HFF-Myc (cell line): ENCODE measurements at regions not wholly inside any gene's neighbourhood (a gene's known extent, or its start where the extent isn't known, plus 50 kb on each side); places are given as distances from the start of the nearest gene placed in this dataset.

Experiments
- DNase-seq: peaks from one replicate; pipeline ENCODE4 v3.0.0-alpha.2; 2011; ENCODE audit warnings: low read depth; ENCODE audit errors: extremely low read depth
- H3K4me3 ChIP-seq: replicated peaks from 2 replicates; pipeline ENCODE4 v1.5.1; 2011; ENCODE audit warnings: low read depth, mild to moderate bottlenecking, control low read depth, low read length
- TF ChIP-seq, protein P1 (sequence below): IDR thresholded peaks from 2 replicates; pipeline ENCODE4 v1.5.1; 2012; ENCODE audit warnings: mild to moderate bottlenecking, low read depth, low read length, control low read depth; ENCODE audit errors: missing control alignments

DNA sequence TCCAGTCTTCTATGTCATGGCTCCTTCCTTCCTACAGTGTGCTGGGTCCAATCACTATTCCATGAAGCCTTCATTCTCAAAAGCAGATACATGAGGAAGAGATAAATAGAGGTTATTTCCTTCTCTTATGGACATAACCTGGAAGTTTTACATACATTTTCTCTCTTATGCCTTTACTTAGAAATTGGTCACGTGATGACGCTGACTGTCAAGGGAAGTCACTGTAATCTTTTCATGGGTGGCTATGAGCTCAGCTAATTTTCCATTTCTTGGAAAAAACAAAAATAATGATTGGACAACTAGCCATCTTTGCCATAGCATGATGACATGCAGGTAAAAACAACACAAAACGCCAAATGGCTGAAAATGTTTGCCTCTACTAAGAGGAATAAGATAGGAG is 151.6 kb upstream of the PRSS16 start:
- H3K4me3 ChIP-seq: no peak overlapping the region
- TF ChIP-seq, protein P1, sequence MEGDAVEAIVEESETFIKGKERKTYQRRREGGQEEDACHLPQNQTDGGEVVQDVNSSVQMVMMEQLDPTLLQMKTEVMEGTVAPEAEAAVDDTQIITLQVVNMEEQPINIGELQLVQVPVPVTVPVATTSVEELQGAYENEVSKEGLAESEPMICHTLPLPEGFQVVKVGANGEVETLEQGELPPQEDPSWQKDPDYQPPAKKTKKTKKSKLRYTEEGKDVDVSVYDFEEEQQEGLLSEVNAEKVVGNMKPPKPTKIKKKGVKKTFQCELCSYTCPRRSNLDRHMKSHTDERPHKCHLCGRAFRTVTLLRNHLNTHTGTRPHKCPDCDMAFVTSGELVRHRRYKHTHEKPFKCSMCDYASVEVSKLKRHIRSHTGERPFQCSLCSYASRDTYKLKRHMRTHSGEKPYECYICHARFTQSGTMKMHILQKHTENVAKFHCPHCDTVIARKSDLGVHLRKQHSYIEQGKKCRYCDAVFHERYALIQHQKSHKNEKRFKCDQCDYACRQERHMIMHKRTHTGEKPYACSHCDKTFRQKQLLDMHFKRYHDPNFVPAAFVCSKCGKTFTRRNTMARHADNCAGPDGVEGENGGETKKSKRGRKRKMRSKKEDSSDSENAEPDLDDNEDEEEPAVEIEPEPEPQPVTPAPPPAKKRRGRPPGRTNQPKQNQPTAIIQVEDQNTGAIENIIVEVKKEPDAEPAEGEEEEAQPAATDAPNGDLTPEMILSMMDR: no peak
- DNase-seq: no peak

DNA sequence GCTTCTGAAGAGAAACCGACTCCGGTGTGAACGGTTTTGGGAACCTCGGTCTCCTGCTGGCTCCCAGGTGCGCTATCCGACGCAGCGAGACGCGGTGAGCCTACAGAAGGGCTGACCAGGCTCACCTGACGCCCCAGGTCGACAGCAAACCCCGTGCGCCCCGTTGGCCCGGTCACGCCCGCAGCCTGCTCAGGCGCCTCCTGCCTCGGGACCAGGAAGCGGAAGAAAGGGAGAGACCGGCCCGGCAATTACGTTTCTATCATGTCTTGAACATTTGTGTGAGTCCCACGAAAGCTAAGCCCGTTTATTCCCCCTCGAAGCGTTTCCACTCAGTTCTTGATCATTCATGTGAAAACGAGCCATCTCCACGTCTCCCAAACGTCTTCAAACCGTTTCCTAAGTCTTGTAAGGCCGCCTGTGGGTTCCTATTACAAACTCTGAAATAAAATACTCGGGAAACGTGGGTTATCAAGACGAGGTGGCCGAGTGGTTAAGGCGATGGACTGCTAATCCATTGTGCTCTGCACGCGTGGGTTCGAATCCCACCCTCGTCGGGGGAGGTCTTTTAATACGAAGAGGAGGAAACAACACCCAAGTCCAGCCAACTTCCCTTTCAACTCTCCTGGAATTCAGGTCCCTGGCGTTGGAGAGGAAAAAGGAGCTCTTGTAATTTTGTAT is 150.5 kb upstream of the PRSS16 start:
- TF ChIP-seq, protein P1: no peak
- H3K4me3 ChIP-seq: peak overlapping the region; percentile 67
- DNase-seq: peak; percentile 62

DNA sequence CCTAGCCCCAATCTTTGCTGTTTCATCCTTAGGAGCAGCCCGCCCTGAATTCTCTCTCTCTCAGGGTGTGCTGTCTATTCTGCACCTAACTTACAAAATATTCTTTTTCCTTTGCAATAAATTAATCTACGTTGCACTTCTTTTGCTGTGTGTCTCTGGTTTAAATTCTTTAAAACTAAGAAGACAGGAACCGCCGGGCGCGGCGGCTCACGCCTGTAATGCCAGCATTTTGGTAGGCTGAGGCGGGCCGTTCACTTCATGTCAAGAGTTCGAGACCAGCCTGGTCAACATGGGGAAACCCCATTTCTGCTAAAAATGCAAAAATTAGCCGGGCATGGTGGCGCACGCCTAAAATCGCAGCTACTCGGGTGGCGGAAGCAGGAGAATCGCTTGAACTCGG is 148.5 kb upstream of the PRSS16 start:
- TF ChIP-seq, protein P1: no peak
- H3K4me3 ChIP-seq: no peak overlapping the region
- no peak for DNase-seq

DNA sequence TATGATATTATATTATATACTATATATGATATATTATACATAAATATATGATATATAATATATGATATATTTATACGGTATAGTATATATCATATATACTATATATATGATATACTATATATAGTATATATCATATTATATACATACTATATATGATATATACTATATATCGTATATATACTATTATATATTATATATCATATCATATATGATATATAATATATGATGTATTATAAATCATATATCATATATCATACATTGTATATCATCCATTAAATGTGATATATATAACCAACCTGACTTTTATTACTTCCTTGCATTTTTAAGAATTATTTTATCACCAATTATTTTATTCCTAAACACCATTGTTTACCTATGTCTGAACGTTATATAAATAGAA is 146.6 kb upstream of the PRSS16 start:
- no peak for DNase-seq
- TF ChIP-seq, protein P1: no peak
- no peak overlapping the region for H3K4me3 ChIP-seq

DNA sequence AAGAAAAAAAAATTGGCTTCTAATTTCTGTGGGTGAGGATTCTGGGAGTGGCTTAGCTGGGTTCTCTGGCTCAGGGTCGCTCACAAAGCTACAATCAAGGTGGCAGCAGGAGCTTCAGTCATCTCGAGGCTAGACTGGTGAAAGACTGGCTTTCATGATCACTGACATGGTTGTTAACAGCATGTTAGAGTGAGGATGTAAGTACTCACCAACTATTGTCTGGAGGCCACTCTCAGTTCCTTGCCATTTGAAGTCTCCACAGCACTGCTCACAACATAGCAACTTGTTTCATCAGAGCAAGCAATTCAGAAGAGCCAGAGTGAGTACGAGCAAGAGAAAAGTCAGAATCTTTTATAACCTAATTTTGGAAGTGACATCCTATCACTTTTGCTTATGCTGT is 145.7 kb upstream of the PRSS16 start:
- DNase-seq: no peak
- H3K4me3 ChIP-seq: no peak overlapping the region
- TF ChIP-seq, protein P1: no peak

DNA sequence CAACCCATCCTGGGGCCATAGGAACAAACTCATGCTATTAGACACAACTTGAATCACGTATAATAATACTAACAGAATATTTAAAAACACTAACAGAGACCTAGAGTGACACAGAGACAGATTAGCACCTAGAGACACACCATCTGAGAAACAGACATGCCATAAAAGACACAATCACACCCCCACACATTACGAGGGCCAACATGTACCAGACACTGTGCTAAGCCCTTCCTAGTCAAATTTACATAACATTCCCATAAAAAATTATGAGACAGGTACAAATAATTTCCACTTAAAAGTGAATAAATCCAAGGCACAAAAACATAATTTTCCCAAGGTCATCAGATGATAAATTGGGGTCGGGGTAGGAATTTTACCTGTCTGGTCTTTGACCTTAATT is 141.1 kb upstream of the PRSS16 start:
- DNase-seq: no peak
- H3K4me3 ChIP-seq: no peak overlapping the region
- TF ChIP-seq, protein P1: no peak

DNA sequence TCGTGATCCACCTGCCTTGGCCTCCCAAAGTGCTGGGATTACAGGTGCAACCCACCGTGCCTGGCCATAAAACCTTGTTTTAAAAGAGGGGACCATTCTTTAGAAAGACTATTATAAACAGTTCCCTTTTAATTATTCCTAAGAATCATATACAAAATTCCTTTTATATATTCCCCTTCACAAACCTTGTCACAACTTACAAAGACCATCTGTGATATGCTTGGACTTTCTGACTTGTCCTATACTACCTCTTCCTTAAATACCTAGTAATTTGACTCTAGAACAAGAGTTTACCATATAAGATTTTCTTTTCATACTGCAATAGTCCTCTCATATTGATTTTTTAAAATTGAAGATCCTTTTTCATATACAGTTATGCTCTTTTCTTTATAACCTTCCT is 135.8 kb upstream of the PRSS16 start:
- no peak overlapping the region for H3K4me3 ChIP-seq
- TF ChIP-seq, protein P1: no peak
- no peak for DNase-seq
